ENCODE measurements at regions not wholly inside any gene's neighbourhood (a gene's known extent, or its start where the extent isn't known, plus 50 kb on each side); places are given as distances from the start of the nearest gene placed in this dataset.
A peak's percentile ranks its signal among the peaks of the same experiment; 100 is the strongest.

GRCh38 chr20:39390186-39390585 is 428.0 kb downstream of the DHX35 start:
- Histone ChIP-seq H3K36me3 (no peaks in the 10 kb centered on the region), H3K9me3 (no peaks in the 10 kb centered on the region), H3K4me3 (no peak overlapping the region), H3K4me1 (no peaks in the 10 kb centered on the region), H3K27ac (no peak overlapping the region), H3K27me3 (no peaks in the 10 kb centered on the region)
- intact Hi-C loops (cut with DNase I), result no loop called here
- ATAC-seq (no peak), DNase-seq (no peak)
- TF ChIP-seq POLR2A (IDR thresholded peaks at IDR 0.05), result no peak
- TF ChIP-seq, protein P1, sequence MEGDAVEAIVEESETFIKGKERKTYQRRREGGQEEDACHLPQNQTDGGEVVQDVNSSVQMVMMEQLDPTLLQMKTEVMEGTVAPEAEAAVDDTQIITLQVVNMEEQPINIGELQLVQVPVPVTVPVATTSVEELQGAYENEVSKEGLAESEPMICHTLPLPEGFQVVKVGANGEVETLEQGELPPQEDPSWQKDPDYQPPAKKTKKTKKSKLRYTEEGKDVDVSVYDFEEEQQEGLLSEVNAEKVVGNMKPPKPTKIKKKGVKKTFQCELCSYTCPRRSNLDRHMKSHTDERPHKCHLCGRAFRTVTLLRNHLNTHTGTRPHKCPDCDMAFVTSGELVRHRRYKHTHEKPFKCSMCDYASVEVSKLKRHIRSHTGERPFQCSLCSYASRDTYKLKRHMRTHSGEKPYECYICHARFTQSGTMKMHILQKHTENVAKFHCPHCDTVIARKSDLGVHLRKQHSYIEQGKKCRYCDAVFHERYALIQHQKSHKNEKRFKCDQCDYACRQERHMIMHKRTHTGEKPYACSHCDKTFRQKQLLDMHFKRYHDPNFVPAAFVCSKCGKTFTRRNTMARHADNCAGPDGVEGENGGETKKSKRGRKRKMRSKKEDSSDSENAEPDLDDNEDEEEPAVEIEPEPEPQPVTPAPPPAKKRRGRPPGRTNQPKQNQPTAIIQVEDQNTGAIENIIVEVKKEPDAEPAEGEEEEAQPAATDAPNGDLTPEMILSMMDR (IDR thresholded peaks at IDR 0.05), result no peak
- WGBS, 4 donors, result 65 to 80% (median 73%) methylated on average over 5 of the region's 5 CpGs

DNA sequence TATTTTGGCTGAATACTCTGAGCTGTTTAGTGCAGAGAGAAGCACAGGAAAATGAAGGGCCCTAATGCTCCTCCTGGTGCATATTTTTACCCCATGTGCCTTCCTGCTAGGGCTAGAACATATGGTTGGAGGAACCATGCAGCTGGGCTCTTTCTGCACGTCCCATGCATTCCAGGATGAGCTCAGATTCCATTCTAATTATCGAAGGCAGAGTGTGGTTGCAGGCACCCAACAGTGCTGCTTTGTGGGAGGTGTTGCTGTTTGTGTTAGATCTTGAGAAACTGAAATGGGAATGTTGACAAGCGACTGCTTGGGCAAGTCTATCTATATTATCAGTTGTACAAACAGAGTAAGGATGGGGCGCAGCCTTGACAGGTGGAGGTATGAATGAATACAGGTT is 419.5 kb downstream of the DHX35 start:
- H3K27ac ChIP-seq, result no peak overlapping the region
- DNase-seq (no peak), ATAC-seq (no peak)
- no peak overlapping the region for H3K4me3 ChIP-seq
- no peaks in the 10 kb centered on the region for H3K36me3 ChIP-seq
- TF ChIP-seq POLR2A (IDR thresholded peaks at IDR 0.05), result no peak
- TF ChIP-seq, protein P1 (IDR thresholded peaks at IDR 0.05), result no peak
- peaks cover 0 to 7% (median 0%) of the 10 kb centered on the region in 12 donors for H3K4me1 ChIP-seq
- intact Hi-C loops (cut with DNase I), result no loop called here
- 51 to 79% (median 55%) methylated on average over 3 to 4 of the region's 4 CpGs for WGBS, 4 donors
- no peaks in the 10 kb centered on the region for H3K9me3 ChIP-seq
- no peaks in the 10 kb centered on the region for H3K27me3 ChIP-seq

DNA sequence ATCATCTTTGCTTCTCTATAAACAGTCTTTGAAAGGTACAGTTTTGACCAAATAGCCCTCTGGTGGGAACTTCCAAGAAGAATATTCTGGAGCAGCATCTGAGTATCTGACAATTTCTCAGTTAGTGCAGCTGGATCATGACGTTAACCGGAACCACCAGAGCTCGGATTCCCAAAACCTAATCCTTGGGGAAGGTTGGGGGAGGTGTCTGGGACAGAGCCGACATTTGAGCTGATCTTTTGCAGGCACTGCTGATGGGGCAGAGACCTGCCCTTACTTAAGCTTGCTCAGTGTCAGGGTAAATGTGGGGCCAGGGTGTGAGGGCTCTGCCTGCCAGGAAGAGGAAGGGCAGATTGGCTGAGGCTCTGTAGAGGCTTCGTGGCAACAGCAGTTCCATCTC is 416.6 kb downstream of the DHX35 start:
- no peaks in the 10 kb centered on the region for H3K9me3 ChIP-seq
- H3K27ac ChIP-seq, result peak overlapping the region in 6 of 12 donors; percentile 32 to 70 (median 50)
- ATAC-seq, result peak; percentile 63 to 93 (median 84)

DNA sequence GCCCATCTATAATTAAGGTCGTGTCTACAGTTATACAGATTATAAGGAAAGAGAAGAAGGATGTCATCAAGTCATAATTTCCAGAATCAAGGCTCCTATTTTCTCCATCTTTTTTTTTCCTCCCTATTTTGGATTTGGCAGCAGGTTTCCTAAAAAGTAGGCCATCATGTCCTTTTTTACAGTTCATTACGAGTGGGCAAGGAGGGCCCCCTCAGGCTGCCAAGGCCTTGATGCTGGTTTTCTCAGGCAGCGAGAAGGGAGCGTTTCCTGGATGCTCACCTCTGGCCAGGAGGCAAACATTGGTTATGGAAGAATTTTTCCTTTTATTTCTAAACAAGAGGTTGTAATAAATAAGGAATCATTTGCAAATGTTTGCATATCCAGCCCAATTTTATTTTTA is 414.6 kb downstream of the DHX35 start:
- Histone ChIP-seq H3K4me1 (peaks cover 0 to 7% (median 0%) of the 10 kb centered on the region in 12 donors), H3K4me3 (no peak overlapping the region), H3K27ac (no peak overlapping the region), H3K36me3 (no peaks in the 10 kb centered on the region), H3K9me3 (no peaks in the 10 kb centered on the region), H3K27me3 (no peaks in the 10 kb centered on the region)
- DNase-seq (no peak), ATAC-seq (no peak)
- WGBS, 4 donors, result 75 to 79% (median 77%) methylated on average over 4 of the region's 4 CpGs
- no peak for TF ChIP-seq POLR2A (IDR thresholded peaks at IDR 0.05)
- TF ChIP-seq, protein P1 (IDR thresholded peaks at IDR 0.05), result no peak
- intact Hi-C loops (cut with DNase I), result no loop called here

More for the DNA sequence above, 416.6 kb downstream of the DHX35 start:
- Histone ChIP-seq H3K4me1 (peaks cover 0 to 7% (median 0%) of the 10 kb centered on the region in 12 donors), H3K36me3 (no peaks in the 10 kb centered on the region), H3K27me3 (no peaks in the 10 kb centered on the region), H3K4me3 (no peak overlapping the region)
- DNase-seq, result peak in 4 of 5 donors; percentile 43 to 67 (median 51)
- no peak for TF ChIP-seq POLR2A (IDR thresholded peaks at IDR 0.05)
- TF ChIP-seq, protein P1 (IDR thresholded peaks at IDR 0.05), result no peak
- WGBS, 4 donors, result 35 to 55% (median 51%) methylated on average over 5 of the region's 5 CpGs
- intact Hi-C loops (cut with DNase I), result no loop called here
